ENCODE measurements at regions not wholly inside any gene's neighbourhood (a gene's known extent, or its start where the extent isn't known, plus 50 kb on each side); places are given as distances from the start of the nearest gene placed in this dataset.

DNA sequence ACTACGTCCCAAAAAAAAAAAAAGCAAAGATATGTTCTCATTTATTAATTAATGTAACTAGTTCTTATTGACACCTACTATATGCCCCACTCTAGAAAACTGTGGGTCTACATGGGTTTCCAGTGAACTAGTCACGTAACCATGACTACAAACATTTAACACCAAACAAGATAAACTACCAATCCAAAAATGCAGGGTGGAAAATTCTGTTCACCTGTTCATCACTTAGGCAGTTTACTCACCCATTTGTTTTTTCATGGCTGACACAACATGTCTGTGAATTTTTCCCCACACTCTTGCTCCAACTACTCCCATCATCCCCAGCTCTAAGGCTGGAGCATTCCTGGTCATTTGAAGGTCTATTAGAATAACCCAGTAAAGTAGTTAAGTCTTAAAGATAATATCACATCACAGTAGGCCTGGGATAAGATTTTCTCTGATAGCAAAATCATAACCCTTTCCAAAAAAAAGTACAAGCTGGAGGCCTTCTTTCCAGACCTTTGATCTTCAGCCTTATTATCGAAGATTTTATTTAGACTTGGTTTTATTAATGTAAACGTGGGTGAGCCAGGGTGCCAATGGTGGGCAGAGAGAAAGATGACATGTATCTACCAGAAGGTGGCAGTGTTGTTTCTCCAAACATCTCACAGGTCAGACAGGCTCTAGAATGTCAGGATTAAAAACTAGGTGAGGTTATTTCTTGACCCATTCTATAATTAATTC lies 61.6 kb upstream of the DAAM1 start:
- peak; percentile 87 for TF ChIP-seq CTCF (conservative IDR thresholded peaks at IDR 0.05)
- TF ChIP-seq EZH2 (IDR thresholded peaks at IDR 0.05; ENCODE audit: low read depth): no peak
